BJ (cell line): ENCODE measurements at regions not wholly inside any gene's neighbourhood (a gene's known extent, or its start where the extent isn't known, plus 50 kb on each side); places are given as distances from the start of the nearest gene placed in this dataset.

Experiments used
- CTCF ChIA-PET: fragments of 350-600 bp; formaldehyde crosslinking; extraction: SDS; loops from one replicate; lab custom pipeline; 2021; ENCODE audit warnings: antibody characterized with exemption, inconsistent platforms; lab: Yijun Ruan, JAX
- POLR2A ChIA-PET: fragments of 300-600 bp; sonication (Branson Sonifier 250); formaldehyde crosslinking; extraction: SDS; loops from one replicate; lab custom pipeline; 2021; ENCODE audit warnings: antibody characterized with exemption; lab: Charles Lee
- DNase-seq: peaks from one replicate; pipeline ENCODE4 v3.0.0-alpha.2; 2011; ENCODE audit warnings: low read depth
- H3K27me3 ChIP-seq: 2 replicates; pipeline ENCODE4 v1.6.0; 2011; ENCODE audit warnings: low read length; ENCODE audit not compliant: control insufficient read depth, insufficient read depth
- H3K36me3 ChIP-seq: 2 replicates; pipeline ENCODE4 v1.5.1; 2011; ENCODE audit warnings: low read length; ENCODE audit not compliant: control insufficient read depth, insufficient read depth
- H3K4me3 ChIP-seq: 2 replicates; pipeline ENCODE4 v1.5.1; 2011; ENCODE audit warnings: low read depth, mild to moderate bottlenecking, control low read depth, low read length
- TF ChIP-seq, protein P1 (sequence below): IDR thresholded peaks from 2 replicates; pipeline ENCODE4 v1.5.1; 2011; ENCODE audit warnings: low read depth, mild to moderate bottlenecking, control low read depth, inconsistent platforms, low read length, moderate library complexity; ENCODE audit not compliant: insufficient read depth

GRCh38 chr20:39489986-39490560 is 527.9 kb downstream of the DHX35 start:
- Histone ChIP-seq H3K4me3 (no peak overlapping the region), H3K27me3 (no peaks in the 10 kb centered on the region), H3K36me3 (no peaks in the 10 kb centered on the region)
- no peak for DNase-seq
- ChIA-PET CTCF (no interaction called here), POLR2A (no interaction called here)
- TF ChIP-seq, protein P1, sequence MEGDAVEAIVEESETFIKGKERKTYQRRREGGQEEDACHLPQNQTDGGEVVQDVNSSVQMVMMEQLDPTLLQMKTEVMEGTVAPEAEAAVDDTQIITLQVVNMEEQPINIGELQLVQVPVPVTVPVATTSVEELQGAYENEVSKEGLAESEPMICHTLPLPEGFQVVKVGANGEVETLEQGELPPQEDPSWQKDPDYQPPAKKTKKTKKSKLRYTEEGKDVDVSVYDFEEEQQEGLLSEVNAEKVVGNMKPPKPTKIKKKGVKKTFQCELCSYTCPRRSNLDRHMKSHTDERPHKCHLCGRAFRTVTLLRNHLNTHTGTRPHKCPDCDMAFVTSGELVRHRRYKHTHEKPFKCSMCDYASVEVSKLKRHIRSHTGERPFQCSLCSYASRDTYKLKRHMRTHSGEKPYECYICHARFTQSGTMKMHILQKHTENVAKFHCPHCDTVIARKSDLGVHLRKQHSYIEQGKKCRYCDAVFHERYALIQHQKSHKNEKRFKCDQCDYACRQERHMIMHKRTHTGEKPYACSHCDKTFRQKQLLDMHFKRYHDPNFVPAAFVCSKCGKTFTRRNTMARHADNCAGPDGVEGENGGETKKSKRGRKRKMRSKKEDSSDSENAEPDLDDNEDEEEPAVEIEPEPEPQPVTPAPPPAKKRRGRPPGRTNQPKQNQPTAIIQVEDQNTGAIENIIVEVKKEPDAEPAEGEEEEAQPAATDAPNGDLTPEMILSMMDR = no peak

DNA sequence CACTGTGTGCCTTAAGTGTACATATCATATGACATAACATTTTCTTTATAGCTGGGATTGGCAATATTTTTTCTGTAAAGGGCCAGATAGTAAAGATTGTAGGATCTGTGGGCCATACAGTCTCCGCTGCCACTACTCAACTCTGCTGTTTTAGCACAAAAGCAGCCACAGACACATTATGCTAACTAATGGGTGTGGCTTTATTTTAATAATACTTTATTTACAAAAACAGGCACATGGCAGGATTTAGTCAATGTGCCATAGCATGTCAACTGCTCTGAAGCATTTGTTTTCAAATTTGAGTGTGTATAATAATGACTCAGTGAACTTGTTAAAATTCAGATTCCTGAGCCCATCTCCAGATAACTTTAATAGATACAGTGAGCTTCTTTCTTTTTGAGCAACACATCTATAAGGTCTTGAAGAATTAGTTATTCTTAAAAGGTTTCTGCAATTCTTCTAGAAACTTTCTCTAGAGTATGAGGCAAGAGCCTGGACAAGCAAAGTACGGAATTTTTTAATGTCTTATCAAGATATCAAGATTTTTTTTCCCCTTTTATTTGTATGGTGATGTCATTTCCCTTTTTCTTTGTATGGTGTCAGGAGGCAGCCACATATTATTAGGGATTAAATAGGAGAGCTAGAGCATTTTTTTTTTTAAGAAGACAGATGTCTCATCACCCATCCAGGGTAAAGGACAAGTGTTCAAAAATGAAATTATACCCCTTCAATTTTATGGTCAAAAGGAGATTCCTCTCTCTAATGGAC is 518.3 kb downstream of the DHX35 start:
- no peak for DNase-seq
- CTCF ChIA-PET = no interaction called here

DNA sequence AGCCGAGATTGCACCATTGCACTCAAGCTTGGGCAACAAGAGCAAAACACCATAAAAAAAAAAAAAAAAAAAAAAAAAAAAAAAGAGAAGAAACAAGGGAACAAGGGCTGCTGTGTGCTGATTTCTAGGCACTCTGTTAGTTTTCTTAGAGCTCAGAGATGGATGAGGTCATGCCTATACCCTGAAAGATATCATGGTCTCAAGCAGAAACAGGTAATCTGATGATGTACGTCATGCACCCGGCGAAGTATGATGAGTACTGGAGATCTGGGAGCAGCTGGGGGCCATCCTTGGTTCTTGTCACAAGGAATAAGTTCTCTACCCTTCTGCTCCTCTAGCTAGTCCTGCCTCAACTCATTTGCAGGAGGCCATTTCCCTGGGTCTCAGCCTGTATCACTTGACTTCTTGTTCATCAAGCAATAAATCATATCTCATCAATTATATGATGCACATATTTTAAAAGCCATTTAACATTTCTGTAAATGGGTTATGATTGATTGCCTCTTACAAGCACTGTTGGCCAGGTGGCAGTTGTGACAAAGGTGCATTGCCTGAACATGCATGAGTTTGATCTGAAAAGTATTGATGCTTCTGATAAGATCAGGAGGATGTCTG is 517.2 kb downstream of the DHX35 start:
- ChIA-PET POLR2A (no interaction called here), CTCF (no interaction called here)
- Histone ChIP-seq H3K27me3 (no peaks in the 10 kb centered on the region), H3K4me3 (no peak overlapping the region), H3K36me3 (no peaks in the 10 kb centered on the region)
- no peak for DNase-seq
- TF ChIP-seq, protein P1 = no peak

More for the DNA sequence above, 518.3 kb downstream of the DHX35 start:
- no peaks in the 10 kb centered on the region for H3K36me3 ChIP-seq
- no peak overlapping the region for H3K4me3 ChIP-seq
- TF ChIP-seq, protein P1 = no peak
- POLR2A ChIA-PET = no interaction called here
- no peaks in the 10 kb centered on the region for H3K27me3 ChIP-seq

- DNase-seq = no peak
- Histone ChIP-seq H3K36me3 (no peaks in the 10 kb centered on the region), H3K27me3 (no peaks in the 10 kb centered on the region), H3K4me3 (no peak overlapping the region)
- TF ChIP-seq, protein P1 = no peak
- ChIA-PET POLR2A (no interaction called here), CTCF (no interaction called here)
Observed at GRCh38 chr20:39474879-39475278, 512.7 kb downstream of the DHX35 start.

GRCh38 chr20:39473536-39473935 is 511.4 kb downstream of the DHX35 start:
- no peaks in the 10 kb centered on the region for H3K27me3 ChIP-seq
- no peak for DNase-seq
- no peaks in the 10 kb centered on the region for H3K36me3 ChIP-seq
- H3K4me3 ChIP-seq = no peak overlapping the region
- ChIA-PET POLR2A (no interaction called here), CTCF (no interaction called here)
- TF ChIP-seq, protein P1 = no peak
